ENCODE measurements at regions not wholly inside any gene's neighbourhood (a gene's known extent, or its start where the extent isn't known, plus 50 kb on each side); places are given as distances from the start of the nearest gene placed in this dataset.

- DNase-seq (ENCODE audit: low read depth) = no peak
- no peak for TF ChIP-seq CTCF (IDR thresholded peaks at IDR 0.05; ENCODE audit: low read length, missing control alignments)
These were observed 339.8 kb downstream of the PRDM2 start for GRCh38 chr1:14039582-14040430.

GRCh38 chr1:14049965-14050364, 350.0 kb downstream of the PRDM2 start:
- TF ChIP-seq CTCF (IDR thresholded peaks at IDR 0.05; ENCODE audit: low read length, missing control alignments) = no peak
- no peak for DNase-seq (ENCODE audit: low read depth)
- no peak overlapping the region for H3K4me3 ChIP-seq (replicated peaks; ENCODE audit: low read depth, low read length)

More at GRCh38 chr1:14039582-14040430, 339.8 kb downstream of the PRDM2 start:
- no peak overlapping the region for H3K4me3 ChIP-seq (replicated peaks; ENCODE audit: low read depth, low read length)

GRCh38 chr1:14055442-14056223, 355.6 kb downstream of the PRDM2 start:
- TF ChIP-seq CTCF (IDR thresholded peaks at IDR 0.05; ENCODE audit: low read length, missing control alignments) = no peak
- H3K4me3 ChIP-seq (replicated peaks; ENCODE audit: low read depth, low read length) = no peak overlapping the region
- DNase-seq (ENCODE audit: low read depth) = no peak

GRCh38 chr1:14057640-14058039, 357.7 kb downstream of the PRDM2 start:
- no peak for DNase-seq (ENCODE audit: low read depth)
- no peak for TF ChIP-seq CTCF (IDR thresholded peaks at IDR 0.05; ENCODE audit: low read length, missing control alignments)
- no peak overlapping the region for H3K4me3 ChIP-seq (replicated peaks; ENCODE audit: low read depth, low read length)

GRCh38 chr1:14061204-14061603, 361.2 kb downstream of the PRDM2 start:
- TF ChIP-seq CTCF (IDR thresholded peaks at IDR 0.05; ENCODE audit: low read length, missing control alignments) = no peak
- no peak for DNase-seq (ENCODE audit: low read depth)
- H3K4me3 ChIP-seq (replicated peaks; ENCODE audit: low read depth, low read length) = no peak overlapping the region

GRCh38 chr1:14061722-14062121, 361.7 kb downstream of the PRDM2 start:
- TF ChIP-seq CTCF (IDR thresholded peaks at IDR 0.05; ENCODE audit: low read length, missing control alignments) = no peak
- no peak for DNase-seq (ENCODE audit: low read depth)
- no peak overlapping the region for H3K4me3 ChIP-seq (replicated peaks; ENCODE audit: low read depth, low read length)
